Endothelial cell of umbilical vein (primary cell): ENCODE measurements at regions not wholly inside any gene's neighbourhood (a gene's known extent, or its start where the extent isn't known, plus 50 kb on each side); places are given as distances from the start of the nearest gene placed in this dataset.

Experiments used
- EZH2 ChIP-seq: IDR thresholded peaks from 2 replicates; pipeline ENCODE4 v1.6.1; 2012; ENCODE audit warnings: borderline replicate concordance, low read depth, mild to moderate bottlenecking, moderate library complexity, low read length, inconsistent platforms; ENCODE audit not compliant: severe bottlenecking
- FOS ChIP-seq: IDR thresholded peaks from 2 replicates; pipeline ENCODE4 v1.6.1; 2011; ENCODE audit warnings: mild to moderate bottlenecking, low read length, moderate library complexity, borderline replicate concordance; ENCODE audit not compliant: insufficient read depth
- GATA2 ChIP-seq: IDR thresholded peaks from 2 replicates; pipeline ENCODE4 v1.7.0; 2011; ENCODE audit warnings: low read depth, mild to moderate bottlenecking, moderate library complexity, mixed read lengths, low read length; ENCODE audit not compliant: insufficient read length, insufficient read depth
- JUN ChIP-seq: IDR thresholded peaks from 2 replicates; pipeline ENCODE4 v1.6.1; 2011; ENCODE audit warnings: borderline replicate concordance, low read depth; ENCODE audit not compliant: insufficient read length, insufficient read depth
- MYC ChIP-seq: IDR thresholded peaks from one replicate; pipeline ENCODE4 v1.6.1; 2011; ENCODE audit warnings: mild to moderate bottlenecking, low read depth, low read length
- POLR2A ChIP-seq: IDR thresholded peaks from 2 replicates; pipeline ENCODE4 v1.6.1; 2012; ENCODE audit warnings: low read depth, mild to moderate bottlenecking, control low read depth, low read length
- POLR2AphosphoS5 ChIP-seq: IDR thresholded peaks from 2 replicates; pipeline ENCODE4 v1.6.1; 2012; ENCODE audit warnings: low read depth, mild to moderate bottlenecking, control low read depth, low read length, moderate library complexity; ENCODE audit not compliant: insufficient read depth
- TF ChIP-seq, protein P1 (sequence below), 2 donors: IDR thresholded peaks; 1 replicate in 1 of 2; 2 replicates in 1 of 2; pipeline ENCODE4 v1.5.1; 2011; ENCODE audit warnings: low read length in 2 of 2, mild to moderate bottlenecking in 2 of 2, moderate library complexity in 2 of 2, control low read depth in 1 of 2, inconsistent platforms in 1 of 2, low read depth in 1 of 2; ENCODE audit not compliant: insufficient read depth in 1 of 2; ENCODE audit errors: extremely low read depth in 1 of 2
- TF ChIP-seq, protein P2 (sequence below): IDR thresholded peaks from 2 replicates; pipeline ENCODE4 v1.6.1; 2011; ENCODE audit not compliant: insufficient read depth, insufficient read length

DNA sequence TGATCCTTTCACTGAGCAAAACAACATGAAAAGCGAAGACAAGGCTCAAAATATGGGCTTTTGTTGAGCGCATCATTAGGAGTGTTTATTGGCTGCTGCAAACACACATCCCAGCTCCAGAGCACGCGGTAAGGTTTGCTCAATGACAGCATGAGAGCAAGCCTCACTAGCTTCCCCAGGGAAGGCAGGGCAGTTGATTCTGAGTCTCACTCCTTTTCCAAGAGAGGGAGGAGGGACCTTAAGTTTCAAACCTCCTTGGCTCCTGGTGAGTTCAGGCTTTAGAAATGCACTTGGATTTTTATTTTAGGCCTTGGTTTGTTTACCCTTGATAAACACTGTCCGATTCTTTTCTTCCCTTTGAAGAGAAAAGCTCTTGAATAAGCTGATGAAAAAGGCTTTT is 69.1 kb upstream of the CACNA2D3 start:
- TF ChIP-seq, protein P1, sequence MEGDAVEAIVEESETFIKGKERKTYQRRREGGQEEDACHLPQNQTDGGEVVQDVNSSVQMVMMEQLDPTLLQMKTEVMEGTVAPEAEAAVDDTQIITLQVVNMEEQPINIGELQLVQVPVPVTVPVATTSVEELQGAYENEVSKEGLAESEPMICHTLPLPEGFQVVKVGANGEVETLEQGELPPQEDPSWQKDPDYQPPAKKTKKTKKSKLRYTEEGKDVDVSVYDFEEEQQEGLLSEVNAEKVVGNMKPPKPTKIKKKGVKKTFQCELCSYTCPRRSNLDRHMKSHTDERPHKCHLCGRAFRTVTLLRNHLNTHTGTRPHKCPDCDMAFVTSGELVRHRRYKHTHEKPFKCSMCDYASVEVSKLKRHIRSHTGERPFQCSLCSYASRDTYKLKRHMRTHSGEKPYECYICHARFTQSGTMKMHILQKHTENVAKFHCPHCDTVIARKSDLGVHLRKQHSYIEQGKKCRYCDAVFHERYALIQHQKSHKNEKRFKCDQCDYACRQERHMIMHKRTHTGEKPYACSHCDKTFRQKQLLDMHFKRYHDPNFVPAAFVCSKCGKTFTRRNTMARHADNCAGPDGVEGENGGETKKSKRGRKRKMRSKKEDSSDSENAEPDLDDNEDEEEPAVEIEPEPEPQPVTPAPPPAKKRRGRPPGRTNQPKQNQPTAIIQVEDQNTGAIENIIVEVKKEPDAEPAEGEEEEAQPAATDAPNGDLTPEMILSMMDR (IDR thresholded peaks at IDR 0.05; ENCODE audit: extremely low read depth in 1 of 2, insufficient read depth in 1 of 2, low read depth in 1 of 2, low read length in 2 of 2): no peak
- TF ChIP-seq, protein P2, sequence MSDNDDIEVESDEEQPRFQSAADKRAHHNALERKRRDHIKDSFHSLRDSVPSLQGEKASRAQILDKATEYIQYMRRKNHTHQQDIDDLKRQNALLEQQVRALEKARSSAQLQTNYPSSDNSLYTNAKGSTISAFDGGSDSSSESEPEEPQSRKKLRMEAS: no peak
- no peak for TF ChIP-seq EZH2
- TF ChIP-seq POLR2A: no peak
- TF ChIP-seq POLR2AphosphoS5: no peak
- TF ChIP-seq FOS: no peak
- TF ChIP-seq MYC: no peak
- TF ChIP-seq JUN: no peak
- TF ChIP-seq GATA2: no peak
